ENCODE measurements at regions not wholly inside any gene's neighbourhood (a gene's known extent, or its start where the extent isn't known, plus 50 kb on each side); places are given as distances from the start of the nearest gene placed in this dataset.

DNA sequence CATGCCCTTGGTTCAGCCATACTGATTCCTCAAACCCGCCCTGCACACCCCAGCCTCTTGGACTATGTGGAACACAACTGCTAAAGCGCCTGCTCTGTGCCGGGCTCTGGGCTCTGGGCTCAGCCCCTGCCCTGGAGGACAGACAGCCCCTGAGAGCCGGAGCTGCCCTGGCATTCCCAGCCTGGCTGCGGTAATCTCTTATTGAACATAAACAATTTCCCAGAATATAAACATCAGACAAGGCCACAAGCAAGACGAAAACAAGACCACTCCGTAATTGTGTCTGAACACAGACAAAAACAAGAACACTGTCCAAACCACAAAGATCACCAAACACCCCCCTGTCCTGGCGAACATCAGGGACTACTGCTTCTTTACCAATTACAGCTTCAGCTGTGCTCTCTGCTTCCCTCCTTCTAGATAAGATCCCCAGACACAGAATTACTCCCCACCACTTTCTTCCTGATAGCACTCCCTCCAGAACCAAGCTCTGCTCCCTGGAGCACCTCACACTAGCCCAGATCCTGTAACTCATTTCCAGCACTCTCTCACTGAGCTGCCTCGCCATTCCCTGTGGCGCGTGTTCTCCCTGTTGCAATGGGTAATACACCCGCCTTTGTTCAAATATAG, 57.1 kb upstream of the TLE3 start:
- ATAC-seq (ENCODE audit: insufficient number of reproducible peaks, low FRiP score, low read depth), result no peak
- TF ChIP-seq, protein P1, sequence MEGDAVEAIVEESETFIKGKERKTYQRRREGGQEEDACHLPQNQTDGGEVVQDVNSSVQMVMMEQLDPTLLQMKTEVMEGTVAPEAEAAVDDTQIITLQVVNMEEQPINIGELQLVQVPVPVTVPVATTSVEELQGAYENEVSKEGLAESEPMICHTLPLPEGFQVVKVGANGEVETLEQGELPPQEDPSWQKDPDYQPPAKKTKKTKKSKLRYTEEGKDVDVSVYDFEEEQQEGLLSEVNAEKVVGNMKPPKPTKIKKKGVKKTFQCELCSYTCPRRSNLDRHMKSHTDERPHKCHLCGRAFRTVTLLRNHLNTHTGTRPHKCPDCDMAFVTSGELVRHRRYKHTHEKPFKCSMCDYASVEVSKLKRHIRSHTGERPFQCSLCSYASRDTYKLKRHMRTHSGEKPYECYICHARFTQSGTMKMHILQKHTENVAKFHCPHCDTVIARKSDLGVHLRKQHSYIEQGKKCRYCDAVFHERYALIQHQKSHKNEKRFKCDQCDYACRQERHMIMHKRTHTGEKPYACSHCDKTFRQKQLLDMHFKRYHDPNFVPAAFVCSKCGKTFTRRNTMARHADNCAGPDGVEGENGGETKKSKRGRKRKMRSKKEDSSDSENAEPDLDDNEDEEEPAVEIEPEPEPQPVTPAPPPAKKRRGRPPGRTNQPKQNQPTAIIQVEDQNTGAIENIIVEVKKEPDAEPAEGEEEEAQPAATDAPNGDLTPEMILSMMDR (IDR thresholded peaks at IDR 0.05), result no peak
- no peak for DNase-seq (ENCODE audit: low spot score)
- H3K9me3 ChIP-seq, result no peaks in the 10 kb centered on the region
- H3K27me3 ChIP-seq (replicated peaks; ENCODE audit: insufficient read depth), result no peaks in the 10 kb centered on the region
- peaks cover 13 to 34% of the 10 kb centered on the region in 2 donors for H3K4me1 ChIP-seq (ENCODE audit: control insufficient read depth in 1 of 2, low read depth in 2 of 2)
- no peaks in the 10 kb centered on the region for H3K36me3 ChIP-seq
- H3K27ac ChIP-seq, result no peak overlapping the region
- no peak overlapping the region for H3K4me3 ChIP-seq

DNA sequence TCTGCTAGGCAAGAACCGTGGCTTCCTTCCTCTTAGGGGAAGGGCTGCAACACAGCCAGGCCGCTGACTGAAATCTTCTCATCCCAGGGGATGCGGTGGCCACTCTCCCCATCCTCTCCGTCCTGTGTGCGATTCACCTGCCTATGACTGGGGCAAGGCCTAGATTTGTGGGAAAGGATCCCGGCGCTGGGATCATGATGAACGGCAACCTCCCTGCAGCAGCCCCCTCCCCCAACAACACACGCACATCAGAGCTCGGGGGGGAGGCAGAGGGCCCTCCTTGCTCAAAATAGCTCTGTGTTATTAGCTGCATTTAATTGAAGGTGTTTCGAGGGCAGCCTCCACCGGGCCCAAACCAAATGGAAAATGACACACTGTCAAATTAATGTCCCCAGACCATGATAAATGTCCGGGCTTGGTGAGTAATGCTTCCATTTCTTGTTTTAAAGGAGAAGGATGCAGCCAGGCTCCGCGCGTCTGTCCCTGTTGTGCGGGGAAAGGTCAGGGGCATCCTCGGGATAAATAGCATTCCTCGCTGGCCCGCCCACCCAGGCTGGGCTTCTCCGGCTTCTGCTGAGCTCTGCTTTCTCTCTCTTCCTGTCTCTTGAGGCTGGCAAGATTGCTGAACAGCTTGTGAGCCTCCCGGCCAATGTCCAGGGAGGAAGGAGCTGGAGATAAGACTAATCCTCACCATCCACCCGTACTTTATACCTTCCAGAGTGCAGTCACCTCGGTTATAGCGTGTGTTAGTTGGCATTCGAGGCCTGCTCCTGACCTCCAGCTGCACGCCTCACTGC, 56.4 kb upstream of the TLE3 start:
- peaks cover 13 to 27% of the 10 kb centered on the region in 2 donors for H3K4me1 ChIP-seq (ENCODE audit: control insufficient read depth in 1 of 2, low read depth in 2 of 2)
- TF ChIP-seq, protein P1 (IDR thresholded peaks at IDR 0.05), result no peak
- H3K27me3 ChIP-seq (replicated peaks; ENCODE audit: insufficient read depth), result no peaks in the 10 kb centered on the region
- no peaks in the 10 kb centered on the region for H3K9me3 ChIP-seq
- H3K4me3 ChIP-seq, result no peak overlapping the region
- ATAC-seq (ENCODE audit: insufficient number of reproducible peaks, low FRiP score, low read depth) (no peak), DNase-seq (ENCODE audit: low spot score) (no peak)
- H3K36me3 ChIP-seq, result no peaks in the 10 kb centered on the region
- no peak overlapping the region for H3K27ac ChIP-seq

DNA sequence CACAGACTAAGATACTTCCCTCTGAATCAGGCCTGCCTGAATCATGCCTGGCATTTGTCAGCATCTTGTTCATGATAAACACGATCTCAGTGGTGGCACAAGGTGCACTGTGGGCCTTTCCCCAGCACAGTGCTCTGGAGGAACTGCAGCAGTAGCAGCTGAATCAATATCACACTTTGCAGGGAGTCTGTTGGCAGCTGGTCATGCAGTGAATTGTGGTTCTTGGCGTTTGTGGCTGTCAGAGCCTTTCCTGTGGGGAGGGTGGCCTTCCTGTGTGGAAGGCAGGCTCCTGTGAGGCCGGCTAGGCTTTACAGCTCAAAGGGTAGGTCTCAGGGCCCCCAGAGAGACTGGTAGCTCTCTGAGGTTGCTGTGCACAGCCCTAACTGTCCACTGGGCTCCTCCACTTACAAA, 54.4 kb upstream of the TLE3 start:
- H3K36me3 ChIP-seq, result no peaks in the 10 kb centered on the region
- H3K9me3 ChIP-seq, result no peaks in the 10 kb centered on the region
- H3K4me1 ChIP-seq (ENCODE audit: control insufficient read depth in 1 of 2, low read depth in 2 of 2), result peaks cover 13 to 21% of the 10 kb centered on the region in 2 donors
- no peaks in the 10 kb centered on the region for H3K27me3 ChIP-seq (replicated peaks; ENCODE audit: insufficient read depth)
- DNase-seq (ENCODE audit: low spot score), result no peak
- no peak for ATAC-seq (ENCODE audit: insufficient number of reproducible peaks, low FRiP score, low read depth)
- no peak overlapping the region for H3K27ac ChIP-seq
- TF ChIP-seq, protein P1 (IDR thresholded peaks at IDR 0.05), result no peak
- no peak overlapping the region for H3K4me3 ChIP-seq

DNA sequence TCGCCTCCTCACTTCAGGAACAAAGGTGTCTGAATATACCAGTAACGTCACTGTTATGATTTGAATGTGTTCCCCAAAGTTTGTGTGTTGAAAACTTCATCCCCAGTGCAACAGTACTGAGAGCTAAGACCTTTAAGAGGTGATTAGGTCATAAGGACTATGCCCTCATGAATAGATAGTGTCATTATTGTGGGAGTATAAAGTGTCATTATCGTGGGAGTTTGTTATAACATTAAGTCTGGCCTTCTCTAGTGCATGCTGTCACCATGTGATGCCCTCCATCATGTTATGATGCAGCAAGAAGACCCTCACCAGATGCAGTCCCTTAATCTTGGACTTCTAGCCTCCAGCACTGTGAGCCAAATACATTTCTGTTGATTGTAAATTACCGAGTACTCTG, 53.7 kb upstream of the TLE3 start:
- TF ChIP-seq, protein P1 (IDR thresholded peaks at IDR 0.05), result no peak
- ATAC-seq (ENCODE audit: insufficient number of reproducible peaks, low FRiP score, low read depth) (no peak), DNase-seq (ENCODE audit: low spot score) (no peak)
- Histone ChIP-seq H3K4me3 (no peak overlapping the region), H3K27me3 (replicated peaks; ENCODE audit: insufficient read depth) (no peaks in the 10 kb centered on the region), H3K9me3 (no peaks in the 10 kb centered on the region), H3K4me1 (ENCODE audit: control insufficient read depth in 1 of 2, low read depth in 2 of 2) (peaks cover 7 to 14% of the 10 kb centered on the region in 2 donors), H3K36me3 (no peaks in the 10 kb centered on the region), H3K27ac (no peak overlapping the region)

DNA sequence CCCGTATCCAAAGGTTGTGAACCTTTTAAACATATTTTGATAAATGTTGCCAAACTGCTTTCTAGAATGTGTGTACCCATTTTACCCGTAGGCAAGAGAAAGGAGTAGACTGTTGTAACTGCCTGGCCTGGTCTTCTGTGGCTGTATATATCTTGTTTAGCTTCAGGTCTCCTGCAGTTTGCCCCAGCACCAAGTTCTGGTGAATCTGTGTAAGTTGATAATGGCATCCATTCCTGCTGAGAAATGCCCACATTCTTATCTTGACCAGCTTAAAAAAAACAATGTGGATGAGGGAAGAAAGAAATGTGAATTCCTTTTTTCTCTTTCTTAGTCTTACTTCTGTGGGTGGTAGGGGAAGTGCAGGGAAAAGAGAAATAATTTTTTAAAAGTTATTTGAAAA, 53.3 kb upstream of the TLE3 start:
- no peak overlapping the region for H3K4me3 ChIP-seq
- H3K4me1 ChIP-seq (ENCODE audit: control insufficient read depth in 1 of 2, low read depth in 2 of 2), result peaks cover 3 to 10% of the 10 kb centered on the region in 2 donors
- H3K9me3 ChIP-seq, result no peaks in the 10 kb centered on the region
- ATAC-seq (ENCODE audit: insufficient number of reproducible peaks, low FRiP score, low read depth) (no peak), DNase-seq (ENCODE audit: low spot score) (no peak)
- no peaks in the 10 kb centered on the region for H3K36me3 ChIP-seq
- H3K27me3 ChIP-seq (replicated peaks; ENCODE audit: insufficient read depth), result no peaks in the 10 kb centered on the region
- TF ChIP-seq, protein P1 (IDR thresholded peaks at IDR 0.05), result no peak
- H3K27ac ChIP-seq, result no peak overlapping the region
